Heart left ventricle (tissue), 16 donors: ENCODE measurements at regions not wholly inside any gene's neighbourhood (a gene's known extent, or its start where the extent isn't known, plus 50 kb on each side); places are given as distances from the start of the nearest gene placed in this dataset.

Experiments used
- ATAC-seq, 4 donors: fragments of 200-7000 bp; cut with Tn5 transposase; one replicate each; pipeline ENCODE4 v1.9.1; 2020 to 2022; ENCODE audit warnings: moderate library complexity in 4 of 4, mild to moderate bottlenecking in 3 of 4, moderate number of reproducible peaks in 1 of 4
- DNase-seq, 5 donors: peaks; one replicate each; pipeline ENCODE4 v3.0.0-alpha.2; 2020
- H3K27ac ChIP-seq, 12 donors: fragments of 200-600 bp; sonication (generic) in 4 of 12; one replicate each; pipeline versions ENCODE4 v1.5.0 to v1.8.0; 2016 to 2022; ENCODE audit warnings: mild to moderate bottlenecking in 2 of 12
- H3K27me3 ChIP-seq, 9 donors: fragments of 200-600 bp; sonication (generic) in 2 of 9; one replicate each; pipeline versions ENCODE4 v1.5.1 to v1.8.0; 2016 to 2022; ENCODE audit warnings: mild to moderate bottlenecking in 3 of 9
- H3K36me3 ChIP-seq, 9 donors: fragments of 200-600 bp; sonication (generic) in 2 of 9; one replicate each; pipeline versions ENCODE4 v1.5.0 to v1.8.0; 2018 to 2022; ENCODE audit warnings: mild to moderate bottlenecking in 2 of 9
- H3K4me1 ChIP-seq, 12 donors: fragments of 200-600 bp; sonication (generic) in 4 of 12; one replicate each; pipeline versions ENCODE4 v1.5.0 to v1.8.0; 2016 to 2022; ENCODE audit warnings: mild to moderate bottlenecking in 3 of 12
- H3K4me3 ChIP-seq, 12 donors: fragments of 200-600 bp; sonication (generic) in 4 of 12; one replicate each; pipeline versions ENCODE4 v1.5.0 to v1.8.0; 2017 to 2022; ENCODE audit warnings: mild to moderate bottlenecking in 9 of 12, moderate library complexity in 4 of 12
- H3K9me3 ChIP-seq, 12 donors: fragments of 200-600 bp; sonication (generic) in 4 of 12; one replicate each; pipeline versions ENCODE4 v1.5.0 to v1.8.0; 2016 to 2022; ENCODE audit warnings: mild to moderate bottlenecking in 1 of 12
- CTCF ChIP-seq, 12 donors: fragments of 200-600 bp; sonication (generic) in 4 of 12; IDR thresholded peaks; one replicate each; pipeline versions ENCODE4 v1.5.0 to v1.8.0; 2018 to 2022; ENCODE audit warnings: antibody characterized with exemption in 12 of 12, mild to moderate bottlenecking in 5 of 12
- POLR2A ChIP-seq, 2 donors: fragments of 450-650 bp; IDR thresholded peaks; one replicate each; pipeline ENCODE4 v1.6.1; 2017; ENCODE audit warnings: antibody characterized with exemption in 2 of 2, mild to moderate bottlenecking in 2 of 2, moderate library complexity in 2 of 2
- WGBS, 4 donors: extraction: QIAGEN DNeasy Blood & Tissue Kit in 2 of 4; methylation state at CpG; one replicate each; pipeline versions ENCODE4 v1.1.5 to v1.1.7; 2013 to 2018; 5-methylcytosine and 5-hydroxymethylcytosine counted together
- intact Hi-C, 10 donors: fragments of 100-400 bp; cut with DNase I; formaldehyde crosslinking; loops; one replicate each; pipeline versions ENCODE4 v1.11.1 to v1.14.2; 2022
- donor health status: ischemic (EF 13 %, LVEDD 7.1; RV severe dilation, severe dysfunction).
- donor health status: healthy with polysubstance abuse.
- donor health status: DM: no; HTN: yes; CAD: no.
- donor health status: DM: no; HTN: no; CAD: no.
- donor health status: ischemic (EF 25% LVEDD 6.9; RV normal size, moderate dysfunction).
- donor health status: ischemic (EF 25% LVEDD 5.7; RV mildly dilated, moderate dysfunction).
- donor health status: healthy.
- donor health status: DM: yes; HTN: yes; CAD: no.
- donor health status: ischemic (EF 35%, LVEDD 5.7; RV mildly dilated, moderate dysfunction).
- donor health status: nonischemic (EF 11% LVEDD 7.7; RV severe dilation, severe dysfunction).
- donor health status: DM: yes; HTN: yes; CAD: no.
- donor health status: PGD.
- donor health status: ischemic (EF 29% LVEDD 5.4; RV normal size, mild dysfunction).
- donor health status: nonischemic (EF 23%, LVEDD 6.1; RV moderate dilation, normal function).

- ATAC-seq (peak in 1 of 4 donors; percentile 46), DNase-seq (no peak)
- Histone ChIP-seq H3K27ac (no peak overlapping the region), H3K4me1 (no peaks in the 10 kb centered on the region), H3K9me3 (no peaks in the 10 kb centered on the region), H3K27me3 (no peaks in the 10 kb centered on the region), H3K4me3 (no peak overlapping the region), H3K36me3 (no peaks in the 10 kb centered on the region)
- WGBS, 4 donors = 70 to 81% (median 76%) methylated on average over 7 to 8 of the region's 8 CpGs
- intact Hi-C loops = no loop called here
- TF ChIP-seq CTCF (IDR thresholded peaks at IDR 0.05) (no peak), POLR2A (IDR thresholded peaks at IDR 0.05) (no peak)
These were observed 50.1 kb upstream of the ABHD2 start for GRCh38 chr15:89038146-89038545.
